ENCODE measurements at regions not wholly inside any gene's neighbourhood (a gene's known extent, or its start where the extent isn't known, plus 50 kb on each side); places are given as distances from the start of the nearest gene placed in this dataset.
A peak's percentile ranks its signal among the peaks of the same experiment; 100 is the strongest.

GRCh38 chr16:55964923-55965475 is 89.8 kb upstream of the CES5A start:
- ATAC-seq (no peak), DNase-seq (no peak)
- Histone ChIP-seq H3K27ac (no peak overlapping the region), H3K27me3 (no peaks in the 10 kb centered on the region), H3K4me1 (no peaks in the 10 kb centered on the region), H3K4me3 (no peak overlapping the region), H3K36me3 (no peaks in the 10 kb centered on the region), H3K9me3 (no peaks in the 10 kb centered on the region)
- TF ChIP-seq, protein P1, sequence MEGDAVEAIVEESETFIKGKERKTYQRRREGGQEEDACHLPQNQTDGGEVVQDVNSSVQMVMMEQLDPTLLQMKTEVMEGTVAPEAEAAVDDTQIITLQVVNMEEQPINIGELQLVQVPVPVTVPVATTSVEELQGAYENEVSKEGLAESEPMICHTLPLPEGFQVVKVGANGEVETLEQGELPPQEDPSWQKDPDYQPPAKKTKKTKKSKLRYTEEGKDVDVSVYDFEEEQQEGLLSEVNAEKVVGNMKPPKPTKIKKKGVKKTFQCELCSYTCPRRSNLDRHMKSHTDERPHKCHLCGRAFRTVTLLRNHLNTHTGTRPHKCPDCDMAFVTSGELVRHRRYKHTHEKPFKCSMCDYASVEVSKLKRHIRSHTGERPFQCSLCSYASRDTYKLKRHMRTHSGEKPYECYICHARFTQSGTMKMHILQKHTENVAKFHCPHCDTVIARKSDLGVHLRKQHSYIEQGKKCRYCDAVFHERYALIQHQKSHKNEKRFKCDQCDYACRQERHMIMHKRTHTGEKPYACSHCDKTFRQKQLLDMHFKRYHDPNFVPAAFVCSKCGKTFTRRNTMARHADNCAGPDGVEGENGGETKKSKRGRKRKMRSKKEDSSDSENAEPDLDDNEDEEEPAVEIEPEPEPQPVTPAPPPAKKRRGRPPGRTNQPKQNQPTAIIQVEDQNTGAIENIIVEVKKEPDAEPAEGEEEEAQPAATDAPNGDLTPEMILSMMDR (IDR thresholded peaks at IDR 0.05) = no peak
- intact Hi-C loops (cut with DNase I) = no loop called here

DNA sequence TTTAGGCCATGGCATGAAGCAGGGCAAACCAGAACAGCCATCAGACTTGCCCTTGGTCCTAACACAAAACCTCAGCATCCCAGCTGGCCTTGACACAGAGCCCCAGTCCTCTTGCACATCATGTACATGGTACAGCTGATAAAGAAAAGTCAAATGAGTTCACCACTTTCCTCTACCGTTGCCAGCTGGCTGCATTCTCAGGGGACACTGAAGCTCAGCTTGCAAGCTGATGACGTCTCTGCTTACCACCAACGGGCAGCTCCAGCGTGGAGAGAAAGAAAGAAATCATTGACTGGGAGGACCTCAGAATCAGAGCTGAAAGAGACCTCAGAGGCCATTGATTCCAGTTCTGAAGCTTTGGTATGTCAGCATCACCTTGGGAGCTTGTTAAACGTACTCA is 80.7 kb upstream of the CES5A start:
- intact Hi-C loops (cut with DNase I) = no loop called here
- no peak for DNase-seq
- Histone ChIP-seq H3K9me3 (no peaks in the 10 kb centered on the region), H3K36me3 (no peaks in the 10 kb centered on the region), H3K4me3 (no peak overlapping the region), H3K4me1 (no peaks in the 10 kb centered on the region), H3K27me3 (no peaks in the 10 kb centered on the region), H3K27ac (no peak overlapping the region)
- no peak for ATAC-seq
- TF ChIP-seq, protein P1 (IDR thresholded peaks at IDR 0.05) = no peak

DNA sequence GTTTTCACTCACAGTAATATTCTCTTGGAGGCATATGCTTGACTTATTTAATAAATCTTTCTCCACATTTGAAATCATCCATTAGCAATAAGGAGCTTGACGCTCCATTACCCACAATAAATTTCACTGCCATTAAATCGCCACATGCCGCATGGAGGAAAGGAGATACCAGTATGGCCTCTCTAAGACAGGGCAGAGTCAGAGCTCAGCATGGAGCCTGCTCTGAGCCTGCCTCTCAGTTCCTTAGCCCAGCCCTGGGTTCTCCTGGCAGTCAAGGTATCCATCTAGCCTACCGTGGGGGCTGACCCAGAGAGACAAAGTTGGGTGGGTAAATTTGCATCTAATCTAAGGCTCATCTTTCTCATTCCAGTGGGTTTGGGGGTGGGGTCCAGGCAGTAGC is 80.3 kb upstream of the CES5A start:
- intact Hi-C loops (cut with DNase I) = no loop called here
- DNase-seq = no peak
- TF ChIP-seq, protein P1 (IDR thresholded peaks at IDR 0.05) = no peak
- no peaks in the 10 kb centered on the region for H3K36me3 ChIP-seq
- H3K4me3 ChIP-seq = no peak overlapping the region
- ATAC-seq = no peak
- no peaks in the 10 kb centered on the region for H3K4me1 ChIP-seq
- H3K27me3 ChIP-seq = no peaks in the 10 kb centered on the region
- no peak overlapping the region for H3K27ac ChIP-seq
- no peaks in the 10 kb centered on the region for H3K9me3 ChIP-seq

GRCh38 chr16:55954906-55955305 is 79.7 kb upstream of the CES5A start:
- Histone ChIP-seq H3K4me3 (no peak overlapping the region), H3K27ac (no peak overlapping the region), H3K9me3 (no peaks in the 10 kb centered on the region), H3K36me3 (no peaks in the 10 kb centered on the region), H3K27me3 (no peaks in the 10 kb centered on the region), H3K4me1 (no peaks in the 10 kb centered on the region)
- DNase-seq (no peak), ATAC-seq (no peak)
- TF ChIP-seq, protein P1 (IDR thresholded peaks at IDR 0.05) = no peak
- intact Hi-C loops (cut with DNase I) = no loop called here

GRCh38 chr16:55949518-55949917 is 74.3 kb upstream of the CES5A start:
- intact Hi-C loops (cut with DNase I) = no loop called here
- Histone ChIP-seq H3K9me3 (no peaks in the 10 kb centered on the region), H3K27me3 (no peaks in the 10 kb centered on the region), H3K36me3 (no peaks in the 10 kb centered on the region), H3K27ac (no peak overlapping the region), H3K4me1 (peaks cover 7% of the 10 kb centered on the region), H3K4me3 (no peak overlapping the region)
- ATAC-seq (peak; percentile 30), DNase-seq (no peak)
- TF ChIP-seq, protein P1 (IDR thresholded peaks at IDR 0.05) = no peak

- ATAC-seq (no peak), DNase-seq (no peak)
- Histone ChIP-seq H3K9me3 (no peaks in the 10 kb centered on the region), H3K27ac (no peak overlapping the region), H3K36me3 (no peaks in the 10 kb centered on the region), H3K27me3 (peaks cover 9% of the 10 kb centered on the region), H3K4me1 (peaks cover 7% of the 10 kb centered on the region), H3K4me3 (no peak overlapping the region)
- TF ChIP-seq, protein P1 (IDR thresholded peaks at IDR 0.05) = no peak
- intact Hi-C loops (cut with DNase I) = no loop called here
These were observed 73.1 kb upstream of the CES5A start for GRCh38 chr16:55948230-55948629.
